Osteoblast (primary cell): ENCODE measurements at regions not wholly inside any gene's neighbourhood (a gene's known extent, or its start where the extent isn't known, plus 50 kb on each side); places are given as distances from the start of the nearest gene placed in this dataset.
A peak's percentile ranks its signal among the peaks of the same experiment; 100 is the strongest.

Experiments used
- DNase-seq: peaks from one replicate; pipeline ENCODE4 v3.0.0; 2011; ENCODE audit warnings: low spot score, mixed read lengths; ENCODE audit not compliant: insufficient read length; ENCODE audit errors: missing footprints
- H2AFZ ChIP-seq: 2 replicates; pipeline ENCODE4 v1.6.0; 2011; ENCODE audit warnings: mild to moderate bottlenecking, low read length
- H3K27ac ChIP-seq: 2 replicates; pipeline ENCODE4 v1.5.1; 2011; ENCODE audit warnings: mild to moderate bottlenecking, low read depth, low read length, moderate library complexity
- H3K27me3 ChIP-seq: 2 replicates; pipeline ENCODE4 v1.6.0; 2012; ENCODE audit warnings: mild to moderate bottlenecking, control low read depth, inconsistent platforms, low read length, moderate library complexity; ENCODE audit not compliant: insufficient read depth
- H3K36me3 ChIP-seq: 2 replicates; pipeline ENCODE4 v1.5.1; 2011; ENCODE audit warnings: mild to moderate bottlenecking, low read length, control low read depth, moderate library complexity; ENCODE audit not compliant: insufficient read depth
- H3K4me1 ChIP-seq: 2 replicates; pipeline ENCODE4 v1.5.1; 2011; ENCODE audit warnings: mild to moderate bottlenecking, low read length, control low read depth, moderate library complexity; ENCODE audit not compliant: insufficient read depth
- H3K4me2 ChIP-seq: 2 replicates; pipeline ENCODE4 v1.6.0; 2011; ENCODE audit warnings: mild to moderate bottlenecking, low read length; ENCODE audit not compliant: insufficient read depth
- H3K4me3 ChIP-seq: fragments of 200-600 bp; sonication (generic); 3 replicates; pipeline ENCODE4 v1.5.1; 2012; ENCODE audit warnings: mild to moderate bottlenecking, low read length, inconsistent platforms; ENCODE audit not compliant: insufficient read depth
- H3K79me2 ChIP-seq: 2 replicates; pipeline ENCODE4 v1.6.0; 2012; ENCODE audit warnings: mild to moderate bottlenecking, low read length, control low read depth, inconsistent platforms; ENCODE audit not compliant: insufficient read depth
- H3K9me3 ChIP-seq: 2 replicates; pipeline ENCODE4 v1.5.1; 2011; ENCODE audit warnings: low read depth, low read length, control low read depth
- H4K20me1 ChIP-seq: 2 replicates; pipeline ENCODE4 v1.6.0; 2012; ENCODE audit warnings: mild to moderate bottlenecking, low read length, control low read depth; ENCODE audit not compliant: insufficient read depth
- TF ChIP-seq, protein P1 (sequence below): IDR thresholded peaks from 2 replicates; pipeline ENCODE4 v1.5.1; 2011; ENCODE audit warnings: mild to moderate bottlenecking, low read depth, low read length, moderate library complexity; ENCODE audit errors: extremely low read depth

DNA sequence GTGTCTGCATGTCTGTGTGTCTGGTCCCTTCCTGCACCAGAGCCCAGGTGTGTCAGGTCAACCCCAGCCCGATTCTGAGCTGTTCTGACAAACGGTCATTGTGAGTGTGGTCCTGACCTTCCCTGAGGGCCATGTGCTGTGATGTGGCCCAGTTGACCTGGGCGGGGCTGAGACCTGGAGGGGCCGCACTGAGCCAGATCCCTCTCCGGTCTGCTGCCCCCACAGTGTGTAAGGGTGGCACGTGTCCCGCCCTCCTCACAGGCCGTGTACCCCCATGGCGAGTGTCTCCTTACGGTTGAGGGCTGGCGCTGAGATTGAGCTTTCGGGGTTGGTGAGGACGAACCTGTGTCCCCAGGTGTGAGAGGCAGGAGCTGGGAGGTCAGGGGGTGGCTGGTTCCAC is 136.5 kb downstream of the MRPL36 start:
- peak; percentile 62 for DNase-seq
- Histone ChIP-seq H3K4me1 (no peaks in the 10 kb centered on the region), H2AFZ (no peak overlapping the region), H3K79me2 (no peaks in the 10 kb centered on the region), H3K4me3 (no peak overlapping the region), H3K36me3 (no peaks in the 10 kb centered on the region), H3K4me2 (no peak overlapping the region), H4K20me1 (no peaks in the 10 kb centered on the region), H3K27ac (no peak overlapping the region), H3K27me3 (peaks cover 35% of the 10 kb centered on the region), H3K9me3 (no peaks in the 10 kb centered on the region)
- TF ChIP-seq, protein P1, sequence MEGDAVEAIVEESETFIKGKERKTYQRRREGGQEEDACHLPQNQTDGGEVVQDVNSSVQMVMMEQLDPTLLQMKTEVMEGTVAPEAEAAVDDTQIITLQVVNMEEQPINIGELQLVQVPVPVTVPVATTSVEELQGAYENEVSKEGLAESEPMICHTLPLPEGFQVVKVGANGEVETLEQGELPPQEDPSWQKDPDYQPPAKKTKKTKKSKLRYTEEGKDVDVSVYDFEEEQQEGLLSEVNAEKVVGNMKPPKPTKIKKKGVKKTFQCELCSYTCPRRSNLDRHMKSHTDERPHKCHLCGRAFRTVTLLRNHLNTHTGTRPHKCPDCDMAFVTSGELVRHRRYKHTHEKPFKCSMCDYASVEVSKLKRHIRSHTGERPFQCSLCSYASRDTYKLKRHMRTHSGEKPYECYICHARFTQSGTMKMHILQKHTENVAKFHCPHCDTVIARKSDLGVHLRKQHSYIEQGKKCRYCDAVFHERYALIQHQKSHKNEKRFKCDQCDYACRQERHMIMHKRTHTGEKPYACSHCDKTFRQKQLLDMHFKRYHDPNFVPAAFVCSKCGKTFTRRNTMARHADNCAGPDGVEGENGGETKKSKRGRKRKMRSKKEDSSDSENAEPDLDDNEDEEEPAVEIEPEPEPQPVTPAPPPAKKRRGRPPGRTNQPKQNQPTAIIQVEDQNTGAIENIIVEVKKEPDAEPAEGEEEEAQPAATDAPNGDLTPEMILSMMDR: no peak

DNA sequence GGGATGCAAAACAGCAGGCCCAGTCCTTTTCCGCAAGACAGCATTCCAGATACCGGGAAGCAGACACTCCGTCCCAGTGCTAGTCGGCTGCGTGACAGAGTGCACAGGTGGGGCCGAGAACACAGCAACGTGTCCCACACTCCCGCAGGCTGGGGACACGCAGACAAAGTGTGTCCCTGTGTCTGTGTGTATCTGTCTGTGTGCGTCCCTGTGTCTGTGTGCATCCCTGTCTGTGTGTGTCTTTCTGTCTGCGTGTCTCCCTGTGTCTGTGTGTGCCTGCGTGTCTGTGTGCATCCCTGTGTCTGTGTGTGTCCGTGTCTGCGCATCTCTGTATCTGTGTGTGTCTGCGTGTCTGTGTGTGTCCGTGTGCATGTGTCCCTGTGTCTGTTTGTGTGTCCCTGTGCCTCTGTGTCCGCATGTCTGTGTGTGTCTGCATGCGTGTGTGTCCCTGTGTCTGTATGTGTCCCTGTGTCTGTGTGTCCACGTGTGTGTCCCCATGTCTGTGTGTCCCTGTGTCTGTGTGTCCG is 137.0 kb downstream of the MRPL36 start:
- Histone ChIP-seq H3K27me3 (peaks cover 34% of the 10 kb centered on the region), H3K4me3 (no peak overlapping the region), H3K4me2 (no peak overlapping the region), H3K27ac (no peak overlapping the region), H3K9me3 (no peaks in the 10 kb centered on the region), H3K79me2 (no peaks in the 10 kb centered on the region), H2AFZ (no peak overlapping the region), H3K4me1 (no peaks in the 10 kb centered on the region), H3K36me3 (no peaks in the 10 kb centered on the region), H4K20me1 (no peaks in the 10 kb centered on the region)
- TF ChIP-seq, protein P1: no peak
- no peak for DNase-seq

DNA sequence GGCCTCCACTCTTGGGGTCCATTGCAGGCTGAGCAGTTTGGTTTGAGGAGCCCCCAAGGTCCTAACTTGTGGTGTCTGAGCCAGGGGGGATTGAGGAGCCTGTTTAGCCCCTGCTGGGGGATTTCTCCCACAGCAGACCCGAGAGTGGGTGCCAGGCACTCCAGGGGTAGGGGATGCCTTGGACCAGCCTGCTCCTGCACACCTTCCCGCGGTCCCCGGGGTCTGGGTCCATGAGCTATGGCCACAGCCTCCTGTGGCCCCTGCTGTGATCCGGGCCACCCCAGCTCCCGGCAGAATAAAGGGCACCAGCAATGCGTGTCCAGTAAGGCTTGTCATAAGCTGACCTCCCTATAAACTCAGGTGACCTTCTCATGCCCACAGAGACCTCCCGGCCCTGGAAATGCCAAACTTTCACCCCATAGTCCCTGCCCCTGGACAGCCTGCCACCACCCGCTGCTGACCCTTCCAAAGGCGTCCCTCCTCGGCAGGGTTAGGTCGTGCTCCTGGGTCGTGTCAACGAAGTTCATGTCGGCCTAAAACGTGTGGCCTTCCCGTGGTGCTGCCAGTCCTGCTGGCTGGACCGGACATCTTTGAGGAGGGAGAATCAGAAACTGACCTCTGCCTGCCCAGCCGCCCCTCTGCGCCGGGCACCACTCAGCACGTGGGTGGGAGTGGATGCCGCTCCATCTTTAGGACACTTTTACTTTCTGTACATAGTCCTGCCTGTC is 137.6 kb downstream of the MRPL36 start:
- no peaks in the 10 kb centered on the region for H3K36me3 ChIP-seq
- H3K27ac ChIP-seq: no peak overlapping the region
- H3K4me1 ChIP-seq: no peaks in the 10 kb centered on the region
- H3K9me3 ChIP-seq: no peaks in the 10 kb centered on the region
- no peak overlapping the region for H3K4me2 ChIP-seq
- no peak overlapping the region for H3K4me3 ChIP-seq
- no peaks in the 10 kb centered on the region for H4K20me1 ChIP-seq
- H3K27me3 ChIP-seq: peaks cover 32% of the 10 kb centered on the region
- DNase-seq: no peak
- TF ChIP-seq, protein P1: no peak
- no peaks in the 10 kb centered on the region for H3K79me2 ChIP-seq
- H2AFZ ChIP-seq: no peak overlapping the region

DNA sequence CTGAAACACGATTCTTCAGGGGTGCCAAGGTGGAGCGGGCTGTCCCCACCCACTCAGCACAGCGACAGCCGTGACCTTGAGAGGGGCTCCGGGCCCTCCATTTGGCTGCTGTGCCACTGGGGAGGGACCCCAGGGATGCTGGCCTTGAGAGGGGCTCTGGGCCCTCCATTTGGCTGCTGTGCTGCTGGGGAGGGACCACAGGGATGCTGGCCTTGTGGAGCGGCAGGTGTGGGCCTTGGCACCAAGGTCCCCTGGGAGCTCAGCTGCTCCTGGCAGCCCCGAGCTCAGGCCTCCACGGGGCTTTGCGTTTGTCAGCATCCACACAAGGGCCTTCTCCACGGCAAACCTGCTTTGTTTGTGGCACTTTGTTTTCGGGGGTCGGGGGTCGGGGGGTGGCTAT is 137.6 kb upstream of the LPCAT1 start:
- H3K27ac ChIP-seq: no peak overlapping the region
- H3K4me2 ChIP-seq: no peak overlapping the region
- no peaks in the 10 kb centered on the region for H4K20me1 ChIP-seq
- DNase-seq: peak; percentile 60
- H3K36me3 ChIP-seq: no peaks in the 10 kb centered on the region
- no peak overlapping the region for H2AFZ ChIP-seq
- H3K4me3 ChIP-seq: no peak overlapping the region
- TF ChIP-seq, protein P1: no peak
- no peaks in the 10 kb centered on the region for H3K79me2 ChIP-seq
- H3K9me3 ChIP-seq: no peaks in the 10 kb centered on the region
- peaks cover 26% of the 10 kb centered on the region for H3K27me3 ChIP-seq
- no peaks in the 10 kb centered on the region for H3K4me1 ChIP-seq
